K562 (cell line): ENCODE measurements at regions not wholly inside any gene's neighbourhood (a gene's known extent, or its start where the extent isn't known, plus 50 kb on each side); places are given as distances from the start of the nearest gene placed in this dataset.

Experiments used
- CREB3 ChIP-seq: fragments of 450-650 bp; conservative IDR thresholded peaks from 2 replicates; pipeline ENCODE4 v1.6.1; 2016; ENCODE audit warnings: missing genetic modification characterization, low read depth, mild to moderate bottlenecking, missing compliant biosample characterization, moderate library complexity
- DPF2 ChIP-seq: fragments of 450-650 bp; IDR thresholded peaks from 2 replicates; pipeline ENCODE4 v1.6.1; 2016
- HDAC6 ChIP-seq: IDR thresholded peaks from 2 replicates; pipeline ENCODE4 v1.6.1; 2012; ENCODE audit warnings: low read depth, mild to moderate bottlenecking, control low read depth, inconsistent platforms, low read length, moderate library complexity
- SMARCA4 ChIP-seq: fragments of 450-650 bp; IDR thresholded peaks from 2 replicates; pipeline ENCODE4 v1.6.1; 2016
- TF ChIP-seq, protein P1 (sequence below): fragments of 250-450 bp; sonication (Bioruptor Pico); IDR thresholded peaks from 2 replicates; pipeline ENCODE4 v1.5.0; 2021

DNA sequence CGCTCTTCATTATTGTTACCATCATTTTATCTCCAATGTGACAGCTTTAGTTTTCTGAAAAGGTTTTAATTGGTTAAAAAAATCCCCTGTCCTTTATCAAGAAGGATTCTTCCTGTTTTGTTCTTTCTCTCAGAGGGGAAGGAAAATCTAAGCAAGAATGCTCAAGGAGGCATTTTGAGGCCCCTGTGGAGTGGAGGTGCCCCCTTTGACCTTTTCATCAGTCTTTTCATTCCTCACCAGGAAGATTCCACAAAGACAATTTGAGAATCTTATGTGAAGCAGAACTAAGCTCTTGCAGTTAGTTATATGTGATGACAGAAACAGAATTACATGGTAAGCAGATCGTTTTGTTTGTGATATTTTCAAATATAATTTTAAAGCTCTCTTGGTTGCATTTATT is 489.6 kb downstream of the MAN2A1 start:
- TF ChIP-seq SMARCA4 (no peak), HDAC6 (no peak), DPF2 (no peak), CREB3 (tag) (no peak)
- TF ChIP-seq, protein P1, sequence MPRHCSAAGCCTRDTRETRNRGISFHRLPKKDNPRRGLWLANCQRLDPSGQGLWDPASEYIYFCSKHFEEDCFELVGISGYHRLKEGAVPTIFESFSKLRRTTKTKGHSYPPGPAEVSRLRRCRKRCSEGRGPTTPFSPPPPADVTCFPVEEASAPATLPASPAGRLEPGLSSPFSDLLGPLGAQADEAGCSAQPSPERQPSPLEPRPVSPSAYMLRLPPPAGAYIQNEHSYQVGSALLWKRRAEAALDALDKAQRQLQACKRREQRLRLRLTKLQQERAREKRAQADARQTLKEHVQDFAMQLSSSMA (CRISPR knock-in tag) = no peak
